AG10803 (cell line): ENCODE measurements at regions not wholly inside any gene's neighbourhood (a gene's known extent, or its start where the extent isn't known, plus 50 kb on each side); places are given as distances from the start of the nearest gene placed in this dataset.

Experiments
- DNase-seq: peaks from one replicate; pipeline ENCODE4 v3.0.0; 2010; ENCODE audit warnings: low read depth
- H3K4me3 ChIP-seq: 2 replicates; pipeline ENCODE4 v1.5.1; 2011; ENCODE audit warnings: mild to moderate bottlenecking, low read length, control low read depth
- TF ChIP-seq, protein P1 (sequence below): conservative IDR thresholded peaks from 2 replicates; pipeline ENCODE4 v1.5.1; 2011; ENCODE audit warnings: mild to moderate bottlenecking, low read length, control low read depth, inconsistent platforms

- DNase-seq, result no peak
- no peak overlapping the region for H3K4me3 ChIP-seq
- TF ChIP-seq, protein P1, sequence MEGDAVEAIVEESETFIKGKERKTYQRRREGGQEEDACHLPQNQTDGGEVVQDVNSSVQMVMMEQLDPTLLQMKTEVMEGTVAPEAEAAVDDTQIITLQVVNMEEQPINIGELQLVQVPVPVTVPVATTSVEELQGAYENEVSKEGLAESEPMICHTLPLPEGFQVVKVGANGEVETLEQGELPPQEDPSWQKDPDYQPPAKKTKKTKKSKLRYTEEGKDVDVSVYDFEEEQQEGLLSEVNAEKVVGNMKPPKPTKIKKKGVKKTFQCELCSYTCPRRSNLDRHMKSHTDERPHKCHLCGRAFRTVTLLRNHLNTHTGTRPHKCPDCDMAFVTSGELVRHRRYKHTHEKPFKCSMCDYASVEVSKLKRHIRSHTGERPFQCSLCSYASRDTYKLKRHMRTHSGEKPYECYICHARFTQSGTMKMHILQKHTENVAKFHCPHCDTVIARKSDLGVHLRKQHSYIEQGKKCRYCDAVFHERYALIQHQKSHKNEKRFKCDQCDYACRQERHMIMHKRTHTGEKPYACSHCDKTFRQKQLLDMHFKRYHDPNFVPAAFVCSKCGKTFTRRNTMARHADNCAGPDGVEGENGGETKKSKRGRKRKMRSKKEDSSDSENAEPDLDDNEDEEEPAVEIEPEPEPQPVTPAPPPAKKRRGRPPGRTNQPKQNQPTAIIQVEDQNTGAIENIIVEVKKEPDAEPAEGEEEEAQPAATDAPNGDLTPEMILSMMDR, result no peak
These were observed 75.6 kb downstream of the ENGASE start for GRCh38 chr17:79150035-79150733.

- no peak overlapping the region for H3K4me3 ChIP-seq
- DNase-seq, result no peak
- TF ChIP-seq, protein P1, result no peak
These were observed 74.0 kb downstream of the ENGASE start for GRCh38 chr17:79148584-79148983.

DNA sequence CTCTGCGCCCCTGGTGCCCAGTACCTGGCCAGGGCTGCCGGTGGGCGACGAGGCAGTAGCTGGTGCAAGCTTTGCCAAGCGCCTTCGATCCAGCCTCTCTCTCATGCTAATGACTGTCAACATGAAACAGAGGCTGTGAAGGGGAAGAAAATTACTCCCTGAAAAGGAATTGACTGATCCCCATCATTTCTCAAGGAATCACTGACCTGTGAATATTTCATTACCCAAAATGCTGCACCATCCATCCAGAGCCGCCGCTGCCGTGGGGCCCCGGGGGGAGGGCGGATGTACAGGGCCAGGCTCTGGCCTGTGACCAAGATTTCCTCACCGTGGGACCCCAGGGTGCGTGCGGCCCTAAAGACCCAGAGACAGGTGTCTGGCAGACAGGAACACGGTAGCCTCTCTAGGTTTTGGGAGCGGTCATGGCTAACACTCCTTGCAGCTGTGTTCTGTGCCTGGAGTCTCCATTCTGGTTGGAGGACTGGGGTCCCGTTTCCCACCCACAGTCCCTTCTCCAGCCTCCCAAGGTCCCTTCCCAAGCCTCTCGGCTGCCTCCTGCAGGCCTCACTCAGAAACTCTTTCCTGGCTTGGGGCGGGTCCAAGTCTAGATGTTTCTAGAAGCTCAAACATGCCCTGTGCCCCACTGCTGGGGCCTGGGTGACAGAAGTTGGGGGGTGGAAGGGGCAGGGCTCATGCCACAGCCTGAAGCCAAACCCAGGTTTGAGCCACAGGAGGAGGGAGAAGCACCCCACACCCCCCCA, 73.3 kb downstream of the ENGASE start:
- TF ChIP-seq, protein P1, result no peak
- H3K4me3 ChIP-seq, result no peak overlapping the region
- no peak for DNase-seq

DNA sequence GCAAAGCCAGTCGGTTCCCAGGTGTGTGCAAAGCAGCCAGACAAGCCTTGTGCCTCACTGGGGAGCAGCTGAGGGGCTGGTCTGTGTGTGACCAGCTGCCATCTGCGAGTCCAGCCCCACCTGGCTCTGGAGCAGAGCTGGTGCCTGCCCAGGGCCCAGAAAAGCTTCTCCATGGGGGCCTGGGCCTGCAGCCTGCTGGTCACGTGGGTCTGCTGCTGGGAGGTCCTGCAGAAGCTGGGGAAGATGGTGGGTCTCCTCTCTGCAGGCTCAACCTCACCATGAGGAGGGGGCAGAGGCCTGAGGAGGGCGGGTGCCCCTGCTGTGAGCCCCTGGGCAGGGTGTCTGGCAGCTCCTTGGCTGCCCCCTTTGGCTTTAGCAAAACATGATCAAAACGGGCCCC, 71.9 kb downstream of the ENGASE start:
- TF ChIP-seq, protein P1, result no peak
- H3K4me3 ChIP-seq, result no peak overlapping the region
- DNase-seq, result no peak

GRCh38 chr17:79145548-79145947, 70.9 kb downstream of the ENGASE start:
- TF ChIP-seq, protein P1, result no peak
- no peak for DNase-seq
- no peak overlapping the region for H3K4me3 ChIP-seq

DNA sequence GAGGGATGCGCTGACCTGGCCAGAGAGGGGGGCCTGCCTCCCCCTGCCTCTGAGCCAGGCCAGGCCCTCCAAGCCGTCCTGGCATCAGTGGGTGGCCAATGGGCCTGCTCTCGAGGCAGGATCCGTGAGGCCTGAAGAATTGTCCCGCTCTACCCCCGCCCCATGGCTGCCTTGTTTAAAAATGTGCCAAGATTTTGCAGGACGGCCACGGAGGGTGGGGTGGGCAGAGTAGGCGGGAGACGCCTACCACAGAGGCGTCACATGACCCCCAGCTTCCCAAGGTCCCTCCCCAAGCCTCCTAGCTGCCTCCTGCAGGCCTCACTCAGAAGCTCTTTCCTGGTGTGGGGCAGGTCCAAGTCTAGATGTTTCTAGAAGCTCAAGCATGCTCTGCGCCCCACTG, 69.5 kb downstream of the ENGASE start:
- TF ChIP-seq, protein P1, result no peak
- DNase-seq, result no peak
- no peak overlapping the region for H3K4me3 ChIP-seq

GRCh38 chr17:79142375-79142774, 67.8 kb downstream of the ENGASE start:
- TF ChIP-seq, protein P1, result no peak
- no peak for DNase-seq
- no peak overlapping the region for H3K4me3 ChIP-seq
